ENCODE measurements at regions not wholly inside any gene's neighbourhood (a gene's known extent, or its start where the extent isn't known, plus 50 kb on each side); places are given as distances from the start of the nearest gene placed in this dataset.

- DNase-seq: no peak
These were observed 50.3 kb upstream of the DPH6 start for GRCh38 chr15:35596285-35596684.

GRCh38 chr15:35602836-35603235 lies 56.9 kb upstream of the DPH6 start:
- DNase-seq: no peak

- no peak for DNase-seq
These were observed 57.3 kb upstream of the DPH6 start for GRCh38 chr15:35603301-35603700.

GRCh38 chr15:35603856-35604255 lies 57.9 kb upstream of the DPH6 start:
- no peak for DNase-seq

DNA sequence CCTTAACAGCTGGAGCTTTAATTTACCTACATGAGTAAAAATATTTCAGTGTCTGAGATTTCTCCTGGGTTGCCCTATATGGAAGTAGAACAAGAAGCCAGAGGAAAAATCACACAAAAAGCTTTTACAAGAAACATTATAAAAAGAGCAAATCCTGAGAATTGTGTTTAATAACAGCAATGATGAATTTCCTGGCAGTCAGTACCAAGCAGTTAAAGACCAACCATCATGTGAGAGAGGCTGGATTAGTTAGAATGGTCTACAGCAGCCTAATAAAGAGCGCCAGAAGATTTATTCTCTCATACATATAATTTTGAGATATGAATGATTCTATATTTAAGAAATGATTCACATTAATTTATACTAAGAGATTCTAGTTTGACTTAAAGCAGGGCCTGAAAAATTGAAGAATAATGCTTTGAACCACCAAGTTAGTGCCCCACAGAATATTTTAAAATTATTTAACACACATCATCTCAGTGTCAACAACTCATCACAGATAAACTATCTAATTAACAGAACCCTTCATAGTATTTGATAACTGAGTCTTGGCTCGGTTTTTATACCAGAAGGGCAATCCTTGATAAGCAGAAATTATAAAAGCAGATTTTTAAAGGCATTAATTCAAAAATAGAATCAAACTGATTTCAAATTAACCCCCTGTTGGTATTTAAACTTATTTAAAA lies 59.9 kb upstream of the DPH6 start:
- no peak for DNase-seq

DNA sequence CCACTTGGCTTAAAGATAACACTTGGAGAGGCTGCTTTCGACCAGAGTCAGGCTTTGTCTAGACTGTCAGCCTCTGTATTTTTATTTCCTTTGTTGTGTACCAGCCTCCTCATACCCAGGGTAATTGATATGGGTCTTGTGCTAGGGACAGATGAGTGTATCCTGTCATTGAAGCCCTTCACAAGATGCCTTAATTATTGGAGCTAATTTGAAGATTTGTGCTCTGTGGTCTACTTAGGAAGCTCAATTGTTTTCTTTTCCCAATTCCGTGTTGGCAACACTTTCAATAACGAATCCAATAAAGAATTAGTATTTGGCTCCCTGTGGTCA lies 60.5 kb upstream of the DPH6 start:
- no peak for DNase-seq

- peak; percentile 58 for DNase-seq
These were observed 70.7 kb upstream of the DPH6 start for GRCh38 chr15:35616498-35617271.

GRCh38 chr15:35618260-35619188 lies 72.6 kb upstream of the DPH6 start:
- no peak for DNase-seq

GRCh38 chr15:35622641-35623340 lies 76.8 kb upstream of the DPH6 start:
- DNase-seq: no peak

DNA sequence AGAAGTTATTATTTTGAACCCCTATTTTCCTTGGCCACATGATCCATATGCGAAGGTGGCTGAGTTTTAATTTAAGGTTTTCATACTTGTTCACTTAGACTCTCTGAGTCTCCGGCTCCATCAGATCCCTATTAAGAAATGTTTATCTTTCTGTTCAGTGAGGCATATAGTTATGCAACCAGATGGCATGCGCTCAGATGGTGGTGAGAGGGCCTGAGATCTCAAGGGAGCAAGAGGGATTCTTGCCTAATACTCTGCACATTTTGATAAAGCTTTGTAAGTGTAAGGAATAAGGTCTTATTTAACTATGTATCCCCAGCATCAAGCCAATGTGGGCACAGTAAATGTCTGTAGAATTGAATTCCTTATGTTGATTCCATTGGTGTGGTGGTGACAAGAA lies 78.9 kb upstream of the DPH6 start:
- DNase-seq: no peak

DNA sequence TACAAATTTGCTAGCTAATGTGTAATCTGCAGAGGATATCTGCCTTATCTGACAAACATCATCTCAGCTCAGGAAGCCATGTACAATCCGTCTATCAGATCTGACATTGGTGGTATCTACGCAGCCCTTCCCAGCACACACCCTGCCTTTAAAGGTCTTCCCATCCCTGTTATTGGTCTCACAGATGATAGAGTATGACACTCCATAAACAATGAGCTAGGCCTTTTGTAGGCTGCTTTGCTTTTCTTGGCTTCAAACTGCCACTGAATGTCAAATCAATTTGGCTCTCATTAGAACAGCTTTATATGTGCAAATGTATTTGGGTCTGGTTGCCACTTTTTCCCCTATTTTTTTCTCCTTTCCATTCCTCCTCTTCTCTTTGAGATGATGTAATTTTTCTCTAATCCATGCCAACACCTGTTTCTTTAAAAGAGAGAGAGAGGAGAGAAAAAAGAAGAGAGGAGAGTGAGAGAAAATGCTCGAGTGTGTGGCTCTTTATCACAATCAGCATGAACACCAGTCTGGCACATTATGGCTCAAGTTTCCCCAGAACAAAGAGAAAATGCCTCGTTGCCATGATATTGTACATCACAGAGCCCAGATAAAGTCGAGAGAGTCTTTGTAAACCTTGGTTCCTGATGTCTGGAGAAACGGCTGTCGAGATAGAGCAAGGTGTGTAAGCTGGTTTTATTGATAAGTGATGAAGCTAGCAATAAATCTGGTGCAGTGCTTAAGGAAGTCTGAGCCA lies 80.8 kb upstream of the DPH6 start:
- DNase-seq: no peak

DNA sequence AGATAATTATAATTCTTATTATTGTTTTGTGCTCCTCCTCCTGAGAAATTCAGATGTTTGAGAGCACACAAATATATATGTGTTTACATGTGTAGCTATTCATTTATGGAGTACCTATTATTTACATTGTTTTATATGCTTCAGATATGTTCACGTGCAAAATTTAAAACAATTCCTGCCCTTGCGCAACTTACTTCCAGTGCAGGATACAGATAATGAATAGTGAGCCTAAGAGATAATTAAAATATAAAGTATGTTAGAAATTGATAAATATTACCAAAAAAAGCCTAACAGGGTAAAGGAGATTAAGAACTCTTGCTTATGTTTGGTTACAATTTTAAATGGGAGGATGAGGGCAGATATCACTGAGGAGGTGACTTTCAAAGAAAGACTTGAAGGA lies 81.7 kb upstream of the DPH6 start:
- no peak for DNase-seq

- DNase-seq: no peak
These were observed 83.8 kb upstream of the DPH6 start for GRCh38 chr15:35629766-35630165.

GRCh38 chr15:35630532-35630931 lies 84.6 kb upstream of the DPH6 start:
- no peak for DNase-seq

DNA sequence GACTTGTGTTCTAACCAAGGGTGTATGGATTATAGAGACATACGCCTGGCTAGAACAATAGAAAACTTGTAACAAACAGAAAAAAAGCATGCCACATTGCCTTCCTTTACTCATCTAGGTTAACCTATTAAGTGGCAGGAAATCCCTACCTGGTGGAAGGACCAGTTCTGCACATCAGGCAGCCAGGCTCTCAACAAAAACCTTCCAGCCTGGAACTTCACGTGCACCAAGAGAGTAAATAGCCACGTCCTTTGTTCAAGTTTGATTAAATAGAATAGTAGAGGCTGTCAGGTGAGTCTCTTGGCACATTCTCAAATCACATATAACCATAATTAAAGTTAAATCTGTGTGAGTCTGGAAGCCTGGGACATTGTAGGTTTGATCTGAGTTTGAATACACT lies 85.0 kb upstream of the DPH6 start:
- DNase-seq: no peak

DNA sequence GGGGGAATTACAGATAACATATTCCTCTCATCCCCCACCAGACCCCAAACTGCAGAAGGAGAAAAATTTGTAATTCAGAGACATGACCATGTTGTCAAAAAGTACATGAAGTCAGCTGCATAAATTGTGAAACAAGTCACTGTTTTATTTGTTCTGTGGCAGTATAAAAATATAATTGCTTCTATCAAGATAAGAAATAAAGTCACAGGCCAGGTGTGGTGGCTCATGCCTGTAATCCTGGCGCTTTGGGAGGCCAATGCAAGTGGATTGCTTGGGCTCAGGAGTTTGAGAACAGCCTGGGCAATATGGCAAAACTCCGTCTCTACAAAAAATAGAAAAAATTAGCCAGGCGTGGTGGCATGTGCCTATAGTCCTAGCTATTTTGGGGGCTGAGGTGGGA lies 87.7 kb upstream of the DPH6 start:
- no peak for DNase-seq

DNA sequence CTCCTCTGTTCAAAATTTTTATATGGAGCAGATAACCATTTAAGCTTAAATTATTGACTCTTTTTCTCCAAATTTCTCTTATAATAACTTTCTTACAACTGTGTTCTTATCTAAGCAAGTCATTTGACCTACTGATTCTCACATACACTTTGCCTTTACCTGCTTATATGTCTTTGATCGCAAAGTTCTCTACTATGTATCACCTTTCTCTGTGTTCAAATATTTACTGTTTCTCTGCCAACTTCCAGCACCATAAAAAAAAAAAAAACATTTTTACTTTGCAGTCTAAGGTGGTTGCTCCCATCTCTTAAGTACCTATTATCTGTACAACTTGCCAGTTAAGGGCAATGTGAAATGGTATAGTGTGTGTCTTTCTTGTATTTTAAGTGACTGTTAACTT lies 100.8 kb upstream of the DPH6 start:
- no peak for DNase-seq

GRCh38 chr15:35647303-35647702 lies 101.3 kb upstream of the DPH6 start:
- no peak for DNase-seq

DNA sequence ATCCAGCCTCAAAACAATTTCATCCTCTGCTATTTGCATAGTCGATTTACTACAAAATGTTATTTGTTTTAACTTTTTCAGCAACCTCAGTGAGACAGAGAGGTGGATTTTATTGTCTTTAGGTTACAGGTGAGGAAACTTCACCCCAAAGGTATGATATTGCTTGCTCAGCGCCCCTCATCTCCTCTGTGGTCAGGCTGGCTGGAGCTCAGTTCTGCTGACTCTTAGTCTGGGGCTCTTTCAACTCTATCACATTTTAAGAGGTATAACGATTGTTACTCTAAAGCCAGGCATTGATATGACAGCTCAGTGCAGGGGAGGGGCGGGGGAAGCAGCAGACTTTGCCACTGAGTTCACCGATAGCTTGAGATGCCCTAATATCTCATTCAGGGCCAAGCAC lies 103.0 kb upstream of the DPH6 start:
- no peak for DNase-seq

GRCh38 chr15:35649575-35649974 lies 103.6 kb upstream of the DPH6 start:
- DNase-seq: no peak

DNA sequence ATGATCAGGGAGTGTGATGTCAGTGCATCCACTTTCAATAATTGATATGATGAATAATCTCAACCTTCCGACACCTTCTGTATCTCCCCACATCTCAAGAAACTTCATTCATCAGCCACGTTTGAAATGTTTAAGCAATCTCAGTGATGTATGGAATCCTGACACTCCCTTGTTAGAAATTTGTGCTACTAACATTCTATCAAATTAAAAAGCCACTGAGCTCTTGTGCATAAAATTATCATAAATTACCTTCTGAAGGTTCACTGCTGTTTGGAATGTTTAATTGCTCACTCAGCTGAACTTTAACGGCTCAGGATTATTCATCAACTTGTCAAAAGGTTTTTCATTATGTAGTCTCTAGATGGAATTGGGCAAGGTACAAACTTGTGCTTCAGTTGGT lies 108.4 kb upstream of the DPH6 start:
- no peak for DNase-seq
